ENCODE measurements at regions not wholly inside any gene's neighbourhood (a gene's known extent, or its start where the extent isn't known, plus 50 kb on each side); places are given as distances from the start of the nearest gene placed in this dataset.

- no peak for DNase-seq (ENCODE audit: low read depth)
Observed at GRCh38 chr14:51145246-51145645, 50.3 kb upstream of the TRIM9 start.

DNA sequence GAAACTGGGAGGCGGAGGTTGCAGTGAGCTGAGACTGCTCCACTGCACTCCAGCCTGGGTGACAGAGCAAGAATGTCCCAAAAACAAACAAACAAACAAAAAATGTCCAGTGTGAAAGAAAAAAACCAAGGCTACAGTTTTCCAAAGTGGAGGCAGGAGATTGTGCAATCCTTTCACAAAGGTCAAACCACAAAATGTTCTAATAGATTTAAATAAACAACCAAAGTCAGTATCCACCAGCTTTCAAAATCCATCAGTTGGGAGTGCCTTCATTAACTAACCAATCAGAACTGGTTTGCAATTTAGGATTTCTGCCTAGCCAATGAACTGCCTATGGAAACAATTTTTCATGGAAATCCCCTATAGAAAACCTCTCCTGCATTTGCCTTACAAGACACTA, 52.3 kb upstream of the TRIM9 start:
- DNase-seq (ENCODE audit: low read depth), result no peak

DNA sequence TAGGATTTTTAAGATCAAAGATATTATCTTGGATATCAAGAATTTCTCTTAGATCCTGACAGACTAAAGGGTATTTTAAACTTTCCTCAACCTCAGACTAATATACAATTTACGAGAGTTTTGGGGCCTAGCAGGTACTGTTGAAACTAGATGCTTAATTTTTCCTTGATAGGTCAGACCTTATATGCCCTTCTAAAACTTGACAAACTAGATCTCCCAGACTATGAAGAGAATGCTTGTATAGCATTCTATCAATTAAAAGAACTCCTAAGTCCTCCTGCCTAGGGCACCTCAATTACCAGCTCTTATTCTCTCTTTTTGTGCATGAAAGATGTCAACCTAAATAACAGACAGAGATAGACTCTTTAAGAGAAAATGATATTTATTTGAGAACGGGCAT, 60.4 kb upstream of the TRIM9 start:
- DNase-seq (ENCODE audit: low read depth), result no peak

DNA sequence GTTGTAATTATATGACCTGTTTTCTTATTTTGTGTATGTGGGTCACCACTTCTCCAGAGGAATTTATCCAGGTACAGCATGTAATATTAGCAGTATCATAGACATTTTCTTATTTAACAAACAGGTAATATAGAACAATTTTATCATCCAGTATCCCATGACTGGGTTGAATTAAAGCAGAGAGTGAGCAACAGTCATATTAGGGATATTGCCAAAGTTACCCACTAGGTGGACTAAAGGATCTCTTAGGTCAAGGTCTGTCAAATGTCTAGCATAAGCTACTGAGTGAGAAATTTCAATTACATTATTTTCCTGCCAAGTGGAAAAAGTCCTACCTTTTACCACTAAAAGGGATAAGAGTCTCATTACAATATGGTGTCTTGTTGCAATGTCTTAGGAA, 62.1 kb upstream of the TRIM9 start:
- no peak for DNase-seq (ENCODE audit: low read depth)

GRCh38 chr14:51160871-51161270, 66.0 kb upstream of the TRIM9 start:
- no peak for DNase-seq (ENCODE audit: low read depth)

DNA sequence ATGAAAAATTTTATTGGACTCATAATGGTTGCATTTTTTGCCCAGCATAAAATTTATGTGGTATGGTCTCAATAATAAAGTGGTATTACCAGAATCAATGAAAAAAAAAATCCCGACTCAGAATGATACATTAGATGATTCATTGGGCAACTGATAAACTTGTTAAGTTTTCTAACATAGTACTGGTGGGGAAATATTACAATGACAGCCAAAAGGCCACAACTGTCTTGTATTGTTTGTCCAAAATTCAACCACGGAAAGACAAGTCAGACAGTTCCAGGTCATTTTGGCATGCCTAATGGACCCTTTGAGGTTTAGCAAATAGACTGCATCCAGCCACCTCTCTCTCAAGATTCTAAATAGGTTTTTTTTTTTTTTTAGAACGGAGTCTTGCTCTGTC, 70.5 kb upstream of the TRIM9 start:
- no peak for DNase-seq (ENCODE audit: low read depth)

DNA sequence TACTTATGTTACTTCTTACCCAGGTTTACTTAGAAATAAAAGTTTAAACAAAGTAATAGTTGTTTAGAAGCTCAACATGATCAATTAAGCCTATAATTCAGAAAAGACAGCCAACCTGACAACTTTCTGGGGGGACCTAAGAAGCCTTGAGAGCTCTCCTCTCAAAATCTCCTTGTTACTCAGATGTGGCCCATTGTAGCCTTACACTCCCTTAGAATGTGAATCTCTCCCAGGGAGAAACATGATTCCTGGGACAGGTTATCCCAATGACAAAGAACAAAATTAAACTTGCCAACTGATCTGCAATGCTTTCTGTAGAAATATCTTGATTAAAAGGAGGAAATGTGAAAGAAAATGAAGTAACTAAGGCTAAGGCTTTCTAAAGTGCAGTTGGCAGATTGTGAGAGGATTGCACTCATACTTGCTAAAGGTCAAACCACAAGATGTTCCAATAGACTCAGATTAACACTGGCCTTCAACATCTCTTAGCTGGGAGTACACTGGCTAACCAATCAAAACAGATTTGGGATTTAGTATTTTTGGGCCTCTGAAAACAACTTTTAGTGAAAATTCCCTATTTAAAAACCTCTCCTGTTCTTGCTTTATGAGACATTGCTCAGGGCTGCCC, 72.3 kb upstream of the TMX1 start:
- DNase-seq (ENCODE audit: low read depth), result no peak

DNA sequence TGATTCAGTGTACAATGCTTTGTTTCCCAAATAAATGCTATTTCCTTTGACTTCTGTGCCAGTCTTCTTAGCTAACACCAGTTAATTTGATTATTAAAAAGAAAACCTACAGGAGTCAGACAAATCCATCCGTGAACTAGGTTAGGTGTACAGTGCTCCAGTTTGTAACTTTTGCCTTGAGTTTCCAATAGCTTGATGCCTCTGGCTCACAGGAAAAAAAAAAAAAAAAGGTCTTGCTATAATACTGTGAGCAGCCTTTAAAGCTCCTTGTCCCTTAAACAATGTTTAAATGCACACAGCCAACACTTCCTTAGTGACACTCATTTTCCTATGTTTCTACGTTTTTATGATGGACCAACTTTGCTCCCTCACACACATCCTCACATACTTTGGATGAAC, 71.8 kb upstream of the TMX1 start:
- no peak for DNase-seq (ENCODE audit: low read depth)

GRCh38 chr14:51173863-51174262, 66.2 kb upstream of the TMX1 start:
- no peak for DNase-seq (ENCODE audit: low read depth)

DNA sequence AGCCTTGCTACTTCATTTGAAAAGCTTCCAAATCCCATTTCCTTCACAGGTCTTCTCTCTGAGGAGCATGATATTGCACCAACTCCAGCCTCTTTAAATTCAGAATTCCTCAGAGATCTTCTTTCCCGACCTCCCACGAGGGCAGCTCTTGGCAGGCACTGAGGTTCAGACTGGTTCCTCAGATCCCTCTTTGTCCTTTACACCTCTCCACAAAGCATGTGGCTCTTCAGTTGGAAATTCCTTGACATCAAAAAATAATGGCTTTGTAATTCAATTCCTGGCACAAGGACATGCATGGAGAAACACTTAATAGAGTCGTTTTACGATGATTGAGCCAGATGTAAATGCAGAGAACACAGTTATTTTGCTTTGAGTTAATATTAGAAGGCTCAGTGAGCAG, 63.2 kb upstream of the TMX1 start:
- no peak for DNase-seq (ENCODE audit: low read depth)

DNA sequence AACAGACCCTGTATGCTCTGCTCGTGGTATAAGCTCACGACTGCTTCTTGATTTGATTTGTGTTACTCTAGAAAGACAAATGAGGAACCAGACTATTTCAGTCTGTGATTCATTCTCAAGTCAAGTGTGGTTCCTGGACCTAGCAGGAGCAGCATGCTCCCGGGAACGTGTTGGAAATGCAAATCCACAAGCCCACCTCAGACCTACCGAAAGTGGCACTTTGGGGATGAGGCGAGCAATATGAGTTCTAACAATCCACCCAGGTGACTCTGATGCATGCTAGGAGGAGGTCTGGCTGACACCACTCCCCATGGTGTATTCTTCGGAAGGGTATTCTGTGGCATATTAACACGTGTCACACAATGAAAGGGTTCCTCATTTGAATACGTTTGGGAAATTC, 59.5 kb upstream of the TMX1 start:
- no peak for DNase-seq (ENCODE audit: low read depth)

GRCh38 chr14:51182131-51182565, 57.9 kb upstream of the TMX1 start:
- no peak for DNase-seq (ENCODE audit: low read depth)

GRCh38 chr14:51185180-51185579, 54.9 kb upstream of the TMX1 start:
- peak; percentile 7 for DNase-seq (ENCODE audit: low read depth)

DNA sequence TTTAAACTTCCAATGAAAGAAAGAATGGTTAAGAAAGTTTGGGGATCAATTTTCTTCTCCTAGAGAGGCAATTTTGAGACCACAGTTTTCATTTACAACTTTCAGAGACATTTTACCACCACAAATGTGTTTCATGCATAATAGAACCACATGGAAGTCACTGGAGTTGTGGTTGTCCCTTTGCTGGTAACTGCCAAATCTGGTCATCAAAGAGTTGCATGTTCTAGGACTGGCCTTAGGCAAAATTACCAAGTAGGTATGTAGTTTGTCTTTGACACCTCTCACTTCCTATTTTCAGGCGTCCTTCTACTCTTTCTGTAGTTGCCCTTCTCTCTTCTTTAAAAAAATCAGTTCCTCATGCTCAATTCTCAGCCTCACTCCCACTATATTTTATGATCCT, 54.3 kb upstream of the TMX1 start:
- DNase-seq (ENCODE audit: low read depth), result no peak

DNA sequence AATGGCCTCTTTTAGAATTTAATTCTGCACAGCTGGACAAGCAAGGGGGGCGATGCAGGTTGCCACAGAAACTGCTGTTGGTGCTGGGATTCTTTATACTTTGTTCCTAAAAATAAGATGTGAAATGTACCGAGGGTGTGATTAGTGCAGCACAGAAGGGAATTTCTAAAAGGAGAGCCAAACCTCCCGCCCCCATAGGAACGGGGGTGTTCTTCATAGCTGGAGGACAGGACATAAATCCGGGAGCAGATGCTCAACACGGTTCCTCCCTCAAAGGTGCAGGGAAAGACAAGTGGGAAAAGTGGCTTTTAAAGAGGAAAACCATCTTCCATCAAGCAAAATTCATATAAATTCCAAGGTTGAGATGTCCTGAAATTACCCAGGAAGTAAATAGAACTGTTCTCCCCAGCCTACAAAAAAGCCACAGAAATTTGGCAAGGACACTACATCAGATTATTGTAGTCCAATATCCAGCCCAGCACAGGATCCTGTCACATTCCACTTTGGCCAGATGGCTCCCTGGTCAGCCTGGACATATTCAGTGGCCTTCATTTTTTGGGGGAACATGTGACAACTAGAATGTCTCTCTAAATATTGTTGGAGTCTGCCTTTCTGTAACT, 51.4 kb upstream of the TMX1 start:
- no peak for DNase-seq (ENCODE audit: low read depth)

DNA sequence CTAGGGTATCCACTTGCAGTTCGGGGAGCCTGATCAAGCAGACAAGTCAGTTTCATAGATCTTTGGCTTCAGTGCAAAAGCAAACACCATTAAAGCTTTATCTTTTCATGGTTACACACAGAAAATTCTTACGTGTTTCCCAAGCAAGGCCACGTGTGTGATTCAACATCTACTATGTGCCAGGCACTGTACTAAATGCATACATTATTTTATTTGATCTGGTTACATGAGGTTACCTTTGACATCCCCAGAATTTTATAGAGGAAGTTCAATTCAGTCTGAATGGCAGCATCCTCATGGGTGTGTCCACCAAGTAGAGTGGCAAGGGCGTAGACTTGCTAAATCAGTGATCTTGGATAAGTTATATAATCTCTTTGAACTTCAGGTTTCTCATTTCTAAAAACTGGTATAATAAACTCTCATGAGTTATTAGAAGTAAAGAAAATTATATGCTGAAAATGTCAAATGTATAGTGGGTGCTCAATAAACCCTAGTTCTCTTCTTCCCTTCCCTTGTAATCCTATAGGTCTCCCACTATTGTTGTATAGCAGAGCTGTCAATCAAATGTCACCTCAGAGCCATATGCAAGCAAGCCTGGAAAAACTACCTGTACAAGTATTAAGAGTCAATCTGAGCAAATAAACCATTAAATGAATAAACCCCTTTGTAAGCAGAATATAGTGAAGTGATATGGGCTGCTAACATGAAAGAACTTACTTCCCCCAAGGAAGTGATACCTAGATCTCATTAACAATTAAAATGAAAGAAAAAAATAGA, 50.3 kb upstream of the TMX1 start:
- no peak for DNase-seq (ENCODE audit: low read depth)

Data from CMK (cell line).